GM23248 (cell line): ENCODE measurements at regions not wholly inside any gene's neighbourhood (a gene's known extent, or its start where the extent isn't known, plus 50 kb on each side); places are given as distances from the start of the nearest gene placed in this dataset.

Experiments
- EZH2 ChIP-seq: fragments of 200-600 bp; sonication (generic); IDR thresholded peaks from 2 replicates; pipeline ENCODE4 v1.6.1; 2018; ENCODE audit warnings: antibody characterized with exemption, mild to moderate bottlenecking; ENCODE audit not compliant: insufficient read depth, poor library complexity, severe bottlenecking
- EZH2phosphoT487 ChIP-seq: fragments of 200-600 bp; sonication (generic); IDR thresholded peaks from 2 replicates; pipeline ENCODE4 v1.6.1; 2018; ENCODE audit warnings: antibody characterized with exemption, moderate library complexity, mild to moderate bottlenecking, low read depth; ENCODE audit not compliant: insufficient read depth

GRCh38 chr10:65769828-65770227 is 1156.0 kb upstream of the LRRTM3 start:
- TF ChIP-seq EZH2 (no peak), EZH2phosphoT487 (no peak)
